IMR-90 (cell line): ENCODE measurements at regions not wholly inside any gene's neighbourhood (a gene's known extent, or its start where the extent isn't known, plus 50 kb on each side); places are given as distances from the start of the nearest gene placed in this dataset.

Source experiments
- ATAC-seq: fragments of 200-7000 bp; cut with Tn5 transposase; 2 replicates; pipeline ENCODE4 v1.9.1; 2020; ENCODE audit warnings: low read depth, mild to moderate bottlenecking, moderate library complexity
- BruUV-seq: library from RNA; stranded (reverse); fragments of 400-500 nt; replicated peaks from 2 replicates; lab custom pipeline; 2021; lab: Mats Ljungman, UMichigan
- CTCF ChIA-PET: fragments of 300-600 bp; formaldehyde crosslinking; extraction: SDS; loops from one replicate; lab custom pipeline; 2021; ENCODE audit warnings: antibody characterized with exemption; lab: Yijun Ruan, JAX
- POLR2A ChIA-PET: fragments of 300-600 bp; sonication (Branson Sonifier 250); formaldehyde crosslinking; loops from one replicate; lab custom pipeline; 2022; ENCODE audit warnings: antibody characterized with exemption; ENCODE audit not compliant: unreplicated experiment; lab: Charles Lee
- DNase-seq: peaks from one replicate; pipeline ENCODE4 v3.0.0; 2013
- H2AFZ ChIP-seq: replicated peaks from 2 replicates; pipeline ENCODE3; 2013; ENCODE audit warnings: low read length, mild to moderate bottlenecking; ENCODE audit not compliant: poor library complexity
- H2AK5ac ChIP-seq: 2 replicates; pipeline ENCODE4 v1.6.1; 2013; ENCODE audit warnings: low read depth, low read length, inconsistent platforms
- H2AK9ac ChIP-seq: replicated peaks from 2 replicates; pipeline ENCODE3; 2013; ENCODE audit warnings: mild to moderate bottlenecking, low read depth, low read length, moderate library complexity; ENCODE audit not compliant: poor library complexity
- H2BK120ac ChIP-seq: 2 replicates; pipeline ENCODE4 v1.6.1; 2013; ENCODE audit warnings: low read depth, low read length, inconsistent platforms
- H2BK15ac ChIP-seq: 3 replicates; pipeline ENCODE4 v1.6.1; 2013; ENCODE audit warnings: low read depth, low read length, inconsistent platforms
- H2BK20ac ChIP-seq: 2 replicates; pipeline ENCODE4 v1.6.1; 2013; ENCODE audit warnings: low read depth, mild to moderate bottlenecking, inconsistent platforms, low read length, moderate library complexity
- H2BK5ac ChIP-seq: 2 replicates; pipeline ENCODE4 v1.6.1; 2013; ENCODE audit warnings: mild to moderate bottlenecking, low read depth, low read length, inconsistent platforms; ENCODE audit not compliant: poor library complexity, severe bottlenecking
- H3K14ac ChIP-seq: replicated peaks from 2 replicates; pipeline ENCODE4 v1.6.1; 2013; ENCODE audit warnings: low read depth, low read length, inconsistent platforms
- H3K18ac ChIP-seq: 2 replicates; pipeline ENCODE4 v1.6.1; 2013; ENCODE audit warnings: low read depth, low read length, control low read depth
- H3K23ac ChIP-seq: 2 replicates; pipeline ENCODE4 v1.6.1; 2013; ENCODE audit warnings: low read depth, low read length, inconsistent platforms
- H3K27ac ChIP-seq: 2 replicates; pipeline ENCODE4 v1.5.1; 2013; ENCODE audit warnings: mild to moderate bottlenecking, control low read depth, low read length; ENCODE audit not compliant: insufficient read depth
- H3K27me3 ChIP-seq: 2 replicates; pipeline ENCODE4 v1.6.1; 2013; ENCODE audit warnings: low read length; ENCODE audit not compliant: control insufficient read depth, insufficient read depth
- H3K36me3 ChIP-seq: 2 replicates; pipeline ENCODE4 v1.6.1; 2013; ENCODE audit warnings: low read length, mixed read lengths; ENCODE audit not compliant: control insufficient read depth, insufficient read depth
- H3K4ac ChIP-seq: 2 replicates; pipeline ENCODE4 v1.6.1; 2013; ENCODE audit warnings: low read depth, low read length, inconsistent platforms
- H3K4me1 ChIP-seq: 2 replicates; pipeline ENCODE4 v1.6.1; 2013; ENCODE audit warnings: low read length, mixed read lengths; ENCODE audit not compliant: control insufficient read depth, insufficient read depth
- H3K4me2 ChIP-seq: 2 replicates; pipeline ENCODE4 v1.6.1; 2013; ENCODE audit warnings: low read depth, mild to moderate bottlenecking, control low read depth, low read length, moderate library complexity
- H3K4me3 ChIP-seq: 2 replicates; pipeline ENCODE4 v1.5.1; 2013; ENCODE audit warnings: low read depth, mild to moderate bottlenecking, control low read depth, low read length, moderate library complexity; ENCODE audit not compliant: insufficient read depth
- H3K56ac ChIP-seq: 2 replicates; pipeline ENCODE4 v1.6.1; 2013; ENCODE audit warnings: low read length, inconsistent platforms; ENCODE audit not compliant: insufficient read depth; ENCODE audit errors: extremely low read depth
- H3K79me1 ChIP-seq, 2 experiments: 2 replicates each; pipeline ENCODE4 v1.6.1; 2013; ENCODE audit warnings: low read length in 2 of 2, inconsistent platforms in 1 of 2, low read depth in 1 of 2
- H3K9ac ChIP-seq: 2 replicates; pipeline ENCODE4 v1.6.1; 2013; ENCODE audit warnings: low read depth, low read length, control low read depth
- H3K9me1 ChIP-seq: 2 replicates; pipeline ENCODE4 v1.6.1; 2013; ENCODE audit warnings: low read length, inconsistent platforms; ENCODE audit not compliant: insufficient read depth
- H3K9me3 ChIP-seq: 2 replicates; pipeline ENCODE4 v1.6.1; 2013; ENCODE audit warnings: low read length; ENCODE audit not compliant: control insufficient read depth, insufficient read depth
- H4K20me1 ChIP-seq: 2 replicates; pipeline ENCODE4 v1.6.1; 2013; ENCODE audit warnings: low read length, inconsistent platforms; ENCODE audit not compliant: insufficient read depth
- H4K5ac ChIP-seq: 2 replicates; pipeline ENCODE4 v1.6.1; 2013; ENCODE audit warnings: mild to moderate bottlenecking, low read depth, low read length, control low read depth
- H4K8ac ChIP-seq, 2 experiments: 2 replicates each; pipeline ENCODE4 v1.6.1; 2013; ENCODE audit warnings: low read depth in 2 of 2, low read length in 2 of 2, control low read depth in 1 of 2, inconsistent platforms in 1 of 2
- H4K91ac ChIP-seq: 2 replicates; pipeline ENCODE4 v1.6.1; 2013; ENCODE audit warnings: low read depth, low read length, inconsistent platforms; ENCODE audit not compliant: insufficient read depth
- BHLHE40 ChIP-seq: fragments of 150-350 bp; IDR thresholded peaks from 2 replicates; pipeline ENCODE4 v1.6.1; 2016; ENCODE audit warnings: mild to moderate bottlenecking, low read depth, low read length
- CEBPB ChIP-seq: IDR thresholded peaks from 2 replicates; pipeline ENCODE4 v1.6.1; 2012; ENCODE audit warnings: low read depth, low read length, improper control_type of control experiment
- ELK1 ChIP-seq: fragments of 150-350 bp; IDR thresholded peaks from 2 replicates; pipeline ENCODE4 v1.6.1; 2016; ENCODE audit warnings: low read depth, mild to moderate bottlenecking, low read length, moderate library complexity, borderline replicate concordance
- MAFK ChIP-seq: IDR thresholded peaks from 2 replicates; pipeline ENCODE4 v1.6.1; 2012; ENCODE audit warnings: low read depth, low read length, improper control_type of control experiment
- MAZ ChIP-seq: IDR thresholded peaks from 2 replicates; pipeline ENCODE4 v1.6.1; 2012; ENCODE audit warnings: low read depth, mild to moderate bottlenecking, low read length, improper control_type of control experiment, moderate library complexity, borderline replicate concordance
- POLR2A ChIP-seq: IDR thresholded peaks from 2 replicates; pipeline ENCODE4 v1.6.1; 2012; ENCODE audit warnings: mild to moderate bottlenecking, low read depth, low read length
- RAD21 ChIP-seq: IDR thresholded peaks from 2 replicates; pipeline ENCODE4 v1.6.1; 2012; ENCODE audit warnings: low read length, improper control_type of control experiment
- RCOR1 ChIP-seq: IDR thresholded peaks from 2 replicates; pipeline ENCODE4 v1.6.1; 2012; ENCODE audit warnings: mild to moderate bottlenecking, low read length, improper control_type of control experiment; ENCODE audit not compliant: insufficient replicate concordance
- RFX5 ChIP-seq: IDR thresholded peaks from 2 replicates; pipeline ENCODE4 v1.8.0; 2012; ENCODE audit warnings: low read depth, mild to moderate bottlenecking, low read length, moderate library complexity
- SMC3 ChIP-seq: fragments of 150-350 bp; IDR thresholded peaks from 2 replicates; pipeline ENCODE4 v1.6.1; 2016; ENCODE audit warnings: low read depth, mild to moderate bottlenecking, antibody characterized with exemption, low read length, moderate library complexity
- USF2 ChIP-seq: fragments of 150-350 bp; IDR thresholded peaks from 2 replicates; pipeline ENCODE4 v1.6.1; 2017; ENCODE audit warnings: mild to moderate bottlenecking, antibody characterized with exemption, low read length, low read depth
- WGBS, 2 experiments: methylation state at CpG; one replicate each; pipeline versions ENCODE4 v1.1.5 to v1.1.7; 2013; ENCODE audit warnings: missing lambda C conversion rate in 2 of 2; ENCODE audit not compliant: insufficient read length in 1 of 2; ENCODE audit errors: extremely low coverage in 2 of 2; 5-methylcytosine and 5-hydroxymethylcytosine counted together
- dilution Hi-C: fragments of 300-500 bp; cut with HindIII; formaldehyde crosslinking; loops from one replicate; pipeline ENCODE4 v1.14.3; 2018; ENCODE audit warnings: low sequenced_read_pairs; ENCODE audit not compliant: unreplicated experiment
- in situ Hi-C: fragments of 300-500 bp; cut with MboI; formaldehyde crosslinking; loops from 3 replicates; pipeline ENCODE4 v1.14.3; 2019; ENCODE audit warnings: low sequenced_read_pairs, inconsistent platforms, mixed read lengths
- intact Hi-C: fragments of 100-400 bp; cut with micrococcal nuclease; formaldehyde crosslinking; loops from 2 replicates; pipeline ENCODE4 v1.10.0; 2022

GRCh38 chr7:79540592-79540991, 87.1 kb upstream of the MAGI2 start:
- no peak overlapping the region for H3K4ac ChIP-seq
- H3K18ac ChIP-seq: no peak overlapping the region
- ChIA-PET POLR2A (no interaction called here), CTCF (no interaction called here)
- H2AK5ac ChIP-seq: no peak overlapping the region
- no peaks in the 10 kb centered on the region for H3K9me3 ChIP-seq
- in situ Hi-C loops: no loop called here
- H2AK9ac ChIP-seq: no peak overlapping the region
- no peak for TF ChIP-seq RAD21
- no peak for TF ChIP-seq USF2
- no peak for TF ChIP-seq RFX5
- TF ChIP-seq BHLHE40: no peak
- no peak for TF ChIP-seq POLR2A
- TF ChIP-seq ELK1: no peak
- TF ChIP-seq CEBPB: no peak
- TF ChIP-seq MAZ: no peak
- no peak for TF ChIP-seq RCOR1
- TF ChIP-seq SMC3: no peak
- TF ChIP-seq MAFK: no peak
- H3K4me3 ChIP-seq: no peak overlapping the region
- H3K9me1 ChIP-seq: no peaks in the 10 kb centered on the region; the same call in 1 of the 2 replicates
- no peak overlapping the region for H2BK20ac ChIP-seq
- no peak overlapping the region for H3K23ac ChIP-seq
- no peak overlapping the region for H4K8ac ChIP-seq
- BruUV-seq: no TSS peak
- no peak overlapping the region for H2BK15ac ChIP-seq
- H2AFZ ChIP-seq: no peak overlapping the region
- no peak overlapping the region for H3K4me2 ChIP-seq
- H3K27me3 ChIP-seq: no peaks in the 10 kb centered on the region
- H3K14ac ChIP-seq: no peak overlapping the region
- no peak overlapping the region for H4K5ac ChIP-seq
- dilution Hi-C loops: no loop called here
- intact Hi-C loops: no loop called here
- H2BK5ac ChIP-seq: no peak overlapping the region
- H2BK120ac ChIP-seq: no peak overlapping the region
- ATAC-seq: no peak
- H3K56ac ChIP-seq: no peak overlapping the region
- no peaks in the 10 kb centered on the region for H3K36me3 ChIP-seq
- H3K27ac ChIP-seq: no peak overlapping the region
- no CpG with 5 or more reads among the region's 1 CpG for WGBS, 2 experiments
- H3K79me1 ChIP-seq: no peaks in the 10 kb centered on the region
- H4K91ac ChIP-seq: no peak overlapping the region
- DNase-seq: no peak
- H3K9ac ChIP-seq: no peak overlapping the region
- H4K20me1 ChIP-seq: no peaks in the 10 kb centered on the region
- H3K4me1 ChIP-seq: no peaks in the 10 kb centered on the region
